ENCODE measurements at regions not wholly inside any gene's neighbourhood (a gene's known extent, or its start where the extent isn't known, plus 50 kb on each side); places are given as distances from the start of the nearest gene placed in this dataset.
"Not testable (repeated sequence)": the region's sequence is repeated elsewhere in the genome, so short reads cannot be mapped to it uniquely, and the experiment has no call there.

DNA sequence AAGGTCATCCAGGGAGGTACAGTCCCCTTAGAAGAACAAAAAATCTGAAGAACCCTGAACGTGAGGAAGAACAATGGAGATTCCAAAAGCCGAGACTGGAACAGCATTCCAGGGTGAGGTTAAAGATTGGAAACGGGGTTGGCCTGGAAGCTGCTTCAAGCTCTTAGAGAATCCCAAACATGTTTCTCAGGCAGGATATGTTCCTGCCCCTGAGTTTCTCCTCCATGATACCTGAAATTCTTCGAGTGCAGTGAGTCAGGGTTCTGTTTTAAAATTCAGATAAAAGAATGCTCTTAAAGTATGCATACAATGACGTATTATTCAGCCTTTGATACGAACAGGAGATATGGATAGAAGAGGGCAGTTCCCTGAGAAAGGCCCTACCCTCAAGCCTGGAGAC lies 293.1 kb downstream of the HS3ST3B1 start:
- no peak for DNase-seq

DNA sequence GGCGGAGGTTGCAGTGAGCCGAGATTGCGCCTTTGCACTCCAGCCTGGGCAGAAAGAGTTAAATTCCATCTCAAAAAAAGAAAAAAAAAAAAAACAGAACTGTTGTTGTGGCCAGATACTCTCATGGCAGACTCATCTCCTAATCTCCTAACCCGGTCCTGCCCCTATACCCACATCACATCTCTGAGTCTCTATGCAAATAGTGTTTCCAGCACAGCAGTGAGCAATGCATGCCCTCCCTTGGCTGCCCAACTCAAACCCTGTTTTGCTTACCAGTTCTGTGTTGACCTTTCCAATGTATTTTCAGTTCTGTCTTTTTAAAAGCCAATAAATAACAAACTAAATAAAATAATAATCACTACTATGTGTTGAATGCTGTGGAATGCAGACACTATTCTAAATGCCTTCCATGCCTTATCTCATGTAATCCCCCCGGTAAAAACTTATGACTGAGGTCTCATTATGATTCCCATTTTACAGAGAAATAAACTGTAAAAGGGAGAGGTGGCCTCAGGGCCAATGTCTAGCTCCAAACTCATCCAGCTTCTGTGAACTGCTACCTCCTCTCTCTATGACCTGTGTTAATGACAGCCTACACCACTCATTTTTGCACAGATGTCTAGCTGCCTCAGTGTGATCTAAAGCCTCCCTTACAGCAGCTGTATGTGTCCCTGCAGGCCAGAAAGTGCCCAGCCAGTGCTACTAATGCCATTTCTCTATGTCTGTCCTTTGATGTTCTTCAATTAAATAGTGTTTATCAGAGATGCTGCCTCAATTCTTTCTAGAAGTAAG lies 289.8 kb downstream of the HS3ST3B1 start:
- no peak for DNase-seq

GRCh38 chr17:14585099-14585498 lies 284.2 kb downstream of the HS3ST3B1 start:
- DNase-seq = no peak

GRCh38 chr17:14582996-14583395 lies 282.1 kb downstream of the HS3ST3B1 start:
- no peak for DNase-seq

- DNase-seq = no peak
These were observed 280.4 kb downstream of the HS3ST3B1 start for GRCh38 chr17:14581186-14581830.

GRCh38 chr17:14580499-14580898 lies 279.6 kb downstream of the HS3ST3B1 start:
- DNase-seq = no peak

GRCh38 chr17:14579716-14580115 lies 278.8 kb downstream of the HS3ST3B1 start:
- DNase-seq = no peak

GRCh38 chr17:14575471-14575953 lies 274.6 kb downstream of the HS3ST3B1 start:
- DNase-seq = no peak

DNA sequence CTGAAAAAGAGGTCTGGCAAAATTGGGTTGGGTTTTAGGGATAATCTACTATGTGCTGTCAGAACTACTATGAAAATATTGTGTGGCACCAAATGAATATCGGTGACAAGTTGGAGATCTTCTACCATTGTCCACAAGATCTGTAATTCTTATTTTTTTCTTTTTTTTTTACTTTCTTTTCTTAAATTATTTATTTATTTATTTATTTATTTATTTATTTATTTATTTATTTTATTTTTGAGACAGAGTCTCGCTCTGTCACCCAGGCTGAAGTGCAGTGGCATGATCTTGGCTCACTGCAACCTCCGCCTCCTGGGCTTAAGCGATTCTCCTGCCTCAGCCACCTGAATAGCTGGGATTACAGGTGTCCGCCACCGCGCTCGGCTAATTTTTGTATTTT lies 259.4 kb downstream of the HS3ST3B1 start:
- DNase-seq = not testable (repeated sequence)

GRCh38 chr17:14559264-14560119 lies 258.6 kb downstream of the HS3ST3B1 start:
- DNase-seq = no peak

DNA sequence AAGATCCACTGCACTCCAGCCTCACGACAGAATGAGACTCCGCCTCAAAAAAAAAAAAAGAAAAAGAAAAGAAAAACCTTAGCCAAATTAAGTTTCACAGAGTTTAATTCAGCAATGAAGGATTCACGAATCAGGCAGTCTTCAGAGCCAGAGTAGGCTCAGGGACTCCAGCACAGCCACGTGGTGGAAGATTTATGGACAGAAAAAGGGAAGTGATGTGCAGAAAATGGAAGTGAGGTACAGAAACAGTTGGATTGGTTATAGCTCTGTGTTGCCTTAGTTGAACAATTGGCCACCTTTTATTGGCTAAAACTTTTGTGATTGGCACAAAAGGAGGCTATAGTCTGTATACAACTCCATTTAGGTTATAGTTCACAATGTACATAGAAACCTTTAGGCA lies 256.6 kb downstream of the HS3ST3B1 start:
- no peak for DNase-seq

GRCh38 chr17:14553847-14554246 lies 253.0 kb downstream of the HS3ST3B1 start:
- DNase-seq = no peak

DNA sequence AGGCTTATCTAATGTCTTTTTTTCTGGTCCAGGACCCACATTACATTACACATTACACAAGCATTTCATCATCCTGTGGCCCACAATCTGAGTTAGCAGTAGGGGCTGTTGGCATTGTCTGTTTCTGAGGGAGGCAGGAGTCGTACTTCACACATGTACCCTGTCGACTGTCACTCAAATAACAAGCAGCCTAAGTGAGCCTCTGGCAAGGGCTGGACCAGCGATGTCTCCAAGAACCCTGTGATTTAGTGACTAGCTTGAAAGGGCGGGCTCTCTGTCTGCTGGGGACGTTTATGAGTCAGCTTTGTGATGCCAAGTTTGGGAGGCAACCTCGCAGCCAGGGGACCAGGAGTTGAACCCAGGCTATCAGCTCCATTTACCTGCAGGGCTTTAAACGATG lies 251.4 kb downstream of the HS3ST3B1 start:
- no peak for DNase-seq

GRCh38 chr17:14547556-14547955 lies 246.7 kb downstream of the HS3ST3B1 start:
- DNase-seq = no peak

DNA sequence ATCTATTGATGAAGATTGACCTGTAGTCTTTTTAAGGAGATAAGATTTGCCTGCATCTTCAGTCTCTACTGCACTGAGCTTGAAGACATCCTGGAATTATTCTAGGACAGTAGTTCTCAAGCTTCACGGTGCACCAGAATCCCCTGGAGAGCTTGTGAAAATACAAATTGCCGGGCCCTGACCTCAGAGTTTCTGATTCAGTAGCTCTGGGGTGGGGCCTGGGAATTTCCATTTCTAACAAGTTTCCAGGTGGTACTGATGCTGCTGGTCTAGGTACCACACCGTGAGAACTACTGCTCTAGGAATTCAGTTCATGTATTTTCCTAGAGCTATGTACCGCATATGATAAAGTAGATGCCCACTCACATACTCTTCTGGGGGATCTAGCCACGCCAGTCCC lies 246.1 kb downstream of the HS3ST3B1 start:
- DNase-seq = no peak

DNA sequence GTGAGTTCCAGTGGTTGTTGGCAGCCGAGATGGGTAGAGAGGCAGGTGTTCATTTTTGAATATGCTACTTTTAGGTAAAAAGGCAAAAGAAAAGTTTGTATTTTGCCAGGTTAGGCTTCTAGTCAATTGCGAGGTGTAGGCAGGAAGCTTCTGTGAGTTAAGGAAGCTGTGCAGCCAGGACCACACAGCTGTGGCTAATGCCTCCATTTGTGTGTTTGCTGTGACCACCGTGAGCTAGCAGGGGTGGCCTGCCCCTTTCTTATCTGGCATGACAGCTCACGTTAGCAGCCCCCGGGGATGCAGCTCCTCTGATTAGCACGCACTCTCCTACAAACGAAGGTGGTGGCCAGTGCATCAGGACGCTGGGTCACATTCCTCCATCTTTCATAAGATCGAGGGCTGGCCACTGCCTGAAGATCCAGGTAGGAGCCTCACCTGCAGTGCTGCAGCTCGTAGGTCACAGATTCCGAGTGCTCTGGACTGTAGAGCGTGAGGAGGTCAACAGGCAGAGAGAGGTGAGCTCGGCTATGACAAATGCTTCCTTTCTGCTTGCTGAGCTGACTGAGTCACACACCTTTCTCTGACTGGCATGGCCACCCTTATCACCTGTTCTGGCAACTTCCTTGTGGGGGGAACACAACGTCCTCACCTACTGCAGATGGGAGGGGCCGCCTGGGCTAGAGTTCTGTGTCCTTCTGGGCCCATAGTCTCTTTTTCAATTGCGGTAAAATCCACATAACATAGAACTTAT lies 244.4 kb downstream of the HS3ST3B1 start:
- DNase-seq = no peak

GRCh38 chr17:14541714-14542113 lies 240.8 kb downstream of the HS3ST3B1 start:
- no peak for DNase-seq

GRCh38 chr17:14539801-14540200 lies 238.9 kb downstream of the HS3ST3B1 start:
- no peak for DNase-seq

GRCh38 chr17:14532242-14532641 lies 231.4 kb downstream of the HS3ST3B1 start:
- DNase-seq = not testable (repeated sequence)

DNA sequence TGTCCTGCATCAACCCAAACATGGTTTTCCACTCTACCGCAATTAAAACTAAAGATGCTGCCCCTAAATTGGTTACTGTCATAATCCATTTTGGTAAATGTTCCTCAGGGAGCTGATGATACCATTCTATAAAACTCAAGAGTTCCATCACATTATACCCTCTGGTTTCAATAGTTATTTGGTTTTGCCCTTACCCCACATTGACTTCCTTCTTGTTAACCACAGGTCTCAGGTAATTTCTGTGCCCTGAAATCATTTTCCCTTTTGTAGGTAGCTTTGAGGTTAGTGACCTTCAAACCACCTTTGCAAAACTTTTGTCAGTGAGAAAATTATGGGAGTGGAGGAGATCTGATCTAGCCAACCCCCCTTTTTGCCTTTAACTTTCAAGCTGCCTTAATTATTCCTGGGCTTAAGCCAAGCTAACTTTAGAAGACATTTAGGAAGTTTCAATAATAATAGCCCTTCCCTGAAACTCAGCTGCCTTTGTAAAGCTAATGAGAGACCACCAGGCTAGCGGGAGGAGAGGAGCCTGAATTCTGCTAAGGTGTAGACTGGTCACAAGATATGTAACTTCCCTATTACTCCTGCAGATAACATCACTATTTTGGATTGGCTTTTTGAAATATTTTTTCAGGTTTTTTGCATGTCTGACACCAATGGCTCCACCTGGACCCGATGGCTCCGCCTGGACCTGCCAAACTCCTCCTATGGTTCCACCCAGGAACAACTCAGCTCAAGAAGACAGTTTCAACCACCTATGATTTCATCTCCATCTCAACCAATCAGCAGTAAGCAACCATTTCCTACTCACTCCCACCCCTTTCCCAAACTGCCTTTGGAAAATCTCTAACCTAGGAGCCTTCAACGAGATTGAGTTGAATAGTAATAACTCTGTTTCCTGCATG lies 224.9 kb downstream of the HS3ST3B1 start:
- no peak for DNase-seq

DNA sequence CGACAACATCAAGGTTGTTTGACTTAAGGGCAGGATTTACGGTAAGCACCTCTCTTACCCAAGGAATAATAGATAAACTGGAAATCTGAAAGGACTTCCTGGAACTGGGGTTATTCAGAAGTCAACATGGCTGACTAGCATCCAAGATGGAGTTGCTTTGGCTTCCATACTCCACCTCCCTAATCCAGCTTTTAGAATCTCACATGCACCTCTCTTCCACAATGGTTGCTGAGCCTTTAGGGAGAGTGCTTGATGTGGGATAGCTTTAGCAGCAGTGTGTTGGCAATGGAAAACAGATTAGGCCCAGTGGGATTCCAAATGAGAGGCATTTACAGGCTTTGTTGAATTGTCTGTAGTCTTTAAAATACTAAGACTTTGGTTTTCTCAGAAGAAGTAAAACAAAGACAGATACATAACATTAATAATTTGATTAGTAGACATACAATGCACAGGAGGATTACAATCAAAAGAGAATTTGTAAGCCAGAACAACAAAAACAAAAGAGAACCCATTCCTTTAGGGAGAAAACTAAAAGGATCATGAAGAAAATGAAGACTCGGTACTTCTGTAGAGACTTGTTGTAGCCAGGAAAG lies 222.0 kb downstream of the HS3ST3B1 start:
- no peak for DNase-seq

Data from NCI-H510A treated with DMSO at 0.1 percent for 48 hours (cell line).